ENCODE measurements at regions not wholly inside any gene's neighbourhood (a gene's known extent, or its start where the extent isn't known, plus 50 kb on each side); places are given as distances from the start of the nearest gene placed in this dataset.

- TF ChIP-seq CTCF (IDR thresholded peaks at IDR 0.05) (no peak), POLR2A (IDR thresholded peaks at IDR 0.05) (no peak)
These were observed 461.7 kb downstream of the RAPGEF2 start for GRCh38 chr4:159564615-159565014.
